Testis (tissue), 2 donors: ENCODE measurements at regions not wholly inside any gene's neighbourhood (a gene's known extent, or its start where the extent isn't known, plus 50 kb on each side); places are given as distances from the start of the nearest gene placed in this dataset.

Experiments
- CTCF ChIP-seq, 3 experiments: fragments of 450-650 bp in 2 of 3; fragments of 200-600 bp in 1 of 3; sonication (generic) in 1 of 3; IDR thresholded peaks; one replicate each; pipeline ENCODE4 v1.5.1; 2016 to 2019; ENCODE audit warnings: antibody characterized with exemption in 3 of 3, mild to moderate bottlenecking in 2 of 3, moderate library complexity in 1 of 3
- POLR2A ChIP-seq: fragments of 450-650 bp; IDR thresholded peaks from one replicate; pipeline ENCODE4 v1.6.1; 2017; ENCODE audit warnings: antibody characterized with exemption, mild to moderate bottlenecking, moderate library complexity

DNA sequence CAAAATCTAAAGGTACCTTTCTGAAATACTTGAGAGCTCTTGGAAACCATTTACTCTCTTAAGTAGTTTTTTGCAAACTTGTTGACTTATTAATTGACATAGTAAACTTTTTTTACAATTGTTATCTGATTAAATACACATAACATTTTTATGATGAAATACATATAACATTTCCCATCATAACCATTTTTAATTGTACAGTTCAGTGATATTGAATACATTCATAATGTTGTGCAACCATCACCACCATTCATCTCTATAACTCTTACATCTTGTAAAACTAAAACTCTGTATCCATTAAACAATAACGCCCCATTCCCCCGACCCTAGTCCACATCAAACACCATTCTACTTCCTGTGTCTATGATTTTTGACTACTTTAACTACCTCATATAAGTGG lies 95.7 kb upstream of the ZNF648 start:
- TF ChIP-seq CTCF (IDR thresholded peaks at IDR 0.05): no peak
- TF ChIP-seq POLR2A: no peak
